Activated CD4-positive, alpha-beta T cell treated with anti-CD3 and anti-CD28 coated beads for 24 hours (primary cell): ENCODE measurements at regions not wholly inside any gene's neighbourhood (a gene's known extent, or its start where the extent isn't known, plus 50 kb on each side); places are given as distances from the start of the nearest gene placed in this dataset.
"Not testable (repeated sequence)": the region's sequence is repeated elsewhere in the genome, so short reads cannot be mapped to it uniquely, and the experiment has no call there.

Experiments used
- DNase-seq, 2 donors: peaks; one replicate each; pipeline ENCODE4 v3.0.0-alpha.2; 2020; ENCODE audit warnings: low read depth in 2 of 2

DNA sequence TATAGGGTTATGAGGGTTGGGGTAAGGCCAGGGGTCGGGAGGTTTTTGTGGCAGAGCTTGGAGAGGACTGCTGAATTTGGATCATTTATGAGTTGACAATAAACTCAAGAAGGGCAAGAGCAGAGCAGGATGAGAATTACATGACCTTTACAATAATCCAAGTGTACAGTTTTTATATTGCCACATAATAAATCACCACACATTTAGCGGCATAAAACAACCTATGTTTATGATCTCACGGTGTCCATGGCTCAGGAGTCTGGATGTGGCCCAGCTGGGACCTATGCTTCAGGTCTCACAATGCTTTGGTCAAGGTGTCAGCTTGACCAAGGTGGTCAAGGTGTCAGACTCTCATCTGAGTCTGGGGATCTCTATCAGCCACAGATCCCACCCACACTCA, 118.3 kb upstream of the WSCD1 start:
- no peak for DNase-seq

DNA sequence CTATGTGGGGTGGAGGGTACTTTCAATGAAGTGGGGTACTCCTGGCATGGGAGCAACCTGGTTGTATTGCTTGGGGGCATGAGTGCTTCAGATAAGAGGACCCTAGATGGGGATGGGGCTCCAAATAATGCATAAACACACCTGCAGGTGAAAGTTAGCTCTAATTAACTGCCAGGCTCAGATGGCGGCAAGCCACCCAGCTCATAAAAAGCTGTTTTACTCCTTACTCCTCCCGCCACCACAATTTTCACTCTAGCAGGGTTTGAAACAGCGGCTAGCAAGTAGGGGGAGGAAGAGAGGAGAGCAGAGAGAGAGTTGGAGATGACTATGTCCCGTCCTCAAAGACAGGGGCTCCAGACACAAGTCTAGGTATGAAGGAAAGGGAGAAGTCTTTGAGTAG, 117.7 kb upstream of the WSCD1 start:
- no peak for DNase-seq

DNA sequence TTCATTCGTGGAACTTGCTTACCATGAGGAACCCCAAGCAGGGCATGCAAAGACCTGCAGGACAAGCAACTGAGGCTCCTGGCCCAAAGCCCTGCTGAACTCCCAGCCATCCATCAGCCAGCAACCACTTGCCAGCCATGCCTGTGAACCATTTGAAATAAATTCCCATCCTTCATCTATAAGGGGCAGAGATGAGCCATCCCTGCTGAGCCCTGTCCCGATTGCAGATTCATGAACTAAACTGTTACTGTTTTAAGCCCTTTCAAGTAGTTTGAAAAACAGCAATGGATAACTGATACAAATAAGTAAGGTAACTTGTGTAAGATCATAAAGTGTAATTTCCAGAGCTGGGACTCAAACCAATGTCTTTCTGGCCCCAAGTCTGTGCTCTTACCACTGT, 114.4 kb upstream of the WSCD1 start:
- DNase-seq, result no peak

DNA sequence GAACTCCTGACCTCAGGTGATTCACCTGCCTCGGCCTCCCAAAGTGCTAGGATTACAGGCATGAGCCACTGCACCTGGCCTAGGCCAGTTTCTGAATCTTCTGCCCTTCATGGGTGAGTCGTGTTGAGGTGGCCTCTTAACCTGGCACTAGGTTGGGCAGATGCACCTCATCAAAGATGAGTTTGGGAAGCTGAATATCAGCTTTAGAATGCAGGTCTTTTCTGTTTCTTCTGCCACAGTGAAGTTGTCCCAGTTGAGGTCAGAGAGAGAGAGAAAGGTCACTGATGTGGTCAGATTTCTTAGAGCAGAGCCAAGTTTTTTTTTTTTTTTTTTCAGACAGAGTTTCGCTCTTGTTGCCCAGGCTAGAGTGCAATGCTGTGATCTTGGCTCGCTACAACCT, 111.3 kb upstream of the WSCD1 start:
- DNase-seq, result no peak

DNA sequence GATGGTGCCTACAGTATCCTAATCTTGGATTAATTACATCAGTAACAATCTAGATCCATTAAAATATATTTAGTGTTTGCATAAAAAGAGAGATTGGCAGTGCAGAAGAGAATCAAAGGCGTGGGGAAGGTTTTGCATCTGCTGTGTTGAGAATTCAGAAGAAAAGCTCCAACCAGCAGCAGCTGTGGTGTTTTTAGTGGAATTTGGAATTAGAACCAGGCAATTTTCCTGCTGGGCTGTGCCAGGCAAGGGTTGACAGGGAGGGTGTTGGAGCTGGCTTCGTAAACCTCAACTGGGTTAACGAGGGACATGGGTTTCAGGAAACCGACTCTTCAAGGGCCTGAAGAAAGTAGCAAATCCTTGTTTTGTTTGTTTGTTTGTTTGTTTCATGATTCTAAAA, 107.8 kb upstream of the WSCD1 start:
- no peak for DNase-seq

DNA sequence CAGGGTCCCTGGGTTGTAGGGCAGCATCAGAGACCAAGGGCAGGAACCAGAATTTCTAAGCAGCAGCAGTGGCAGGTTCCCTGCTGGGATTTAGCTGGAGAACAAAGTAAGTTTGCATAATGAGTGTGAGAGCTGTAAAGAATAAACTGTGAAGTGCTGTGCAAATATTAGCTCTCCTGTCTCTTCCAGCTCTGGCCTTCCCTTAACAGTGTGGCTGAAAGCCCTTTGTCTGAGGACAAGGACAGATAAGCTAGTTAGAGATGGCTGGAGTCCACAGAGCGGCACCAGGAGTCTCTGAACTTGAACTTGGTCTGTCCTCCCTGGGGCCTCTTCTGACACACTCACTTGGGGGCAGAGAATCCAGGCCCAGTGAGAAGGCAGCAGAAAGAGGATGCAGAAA, 98.2 kb upstream of the WSCD1 start:
- DNase-seq, result no peak

DNA sequence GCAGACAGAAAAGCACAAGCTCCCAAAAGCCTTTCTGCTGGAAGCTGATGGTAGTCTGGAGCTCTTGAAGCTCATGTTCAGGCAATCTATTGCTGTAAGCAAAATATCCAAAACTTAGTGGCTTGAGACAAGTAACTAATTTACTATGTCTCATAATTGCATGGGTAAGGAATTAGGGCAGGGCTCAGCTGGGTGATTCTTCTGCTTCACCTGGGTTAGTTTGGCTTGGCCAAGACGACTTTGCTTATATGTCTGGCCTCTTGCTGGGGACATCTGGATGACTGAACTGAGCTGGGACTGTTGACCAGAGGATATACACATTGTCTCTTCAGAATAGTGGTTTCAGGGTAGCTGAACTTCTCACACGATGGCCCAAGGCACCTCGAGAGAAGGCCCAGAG, 96.8 kb upstream of the WSCD1 start:
- DNase-seq, result no peak

DNA sequence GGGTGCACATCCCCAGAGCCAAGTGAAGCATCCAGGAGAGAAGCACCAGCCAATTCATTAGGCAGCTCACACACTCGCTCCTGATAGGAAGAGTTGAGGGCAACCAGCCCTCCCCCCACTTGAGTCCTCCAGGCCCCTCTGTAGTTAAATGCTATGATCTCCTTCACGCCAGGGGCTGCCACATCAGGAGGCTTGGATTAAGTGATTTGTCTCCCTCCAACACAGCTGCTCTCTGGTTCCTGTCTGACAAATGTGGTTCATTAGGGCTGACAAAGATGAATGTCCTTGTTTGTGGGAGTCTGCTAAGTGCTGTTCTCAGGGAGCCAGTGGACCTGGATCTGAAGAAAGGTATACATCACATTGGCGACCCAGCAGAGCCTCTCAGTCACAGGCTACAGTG, 94.5 kb upstream of the WSCD1 start:
- no peak for DNase-seq

DNA sequence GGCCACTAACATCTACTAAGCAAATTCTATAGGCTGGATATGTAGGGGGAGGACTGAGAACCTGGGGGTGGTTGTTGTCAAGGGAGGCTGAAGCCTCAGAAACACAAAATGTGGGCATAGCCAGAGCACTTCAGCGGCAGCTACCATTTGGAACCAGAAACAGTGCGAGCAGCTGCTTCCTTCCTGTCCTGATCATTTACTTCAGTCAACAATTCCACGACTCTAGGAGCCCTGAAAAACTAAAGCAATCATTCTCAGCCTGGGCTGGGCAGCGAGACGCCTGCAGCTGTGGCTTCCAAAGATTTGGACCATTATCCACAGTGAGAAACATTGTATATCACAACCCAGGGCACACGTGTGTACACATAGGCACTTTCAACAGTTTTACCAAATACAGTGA, 93.9 kb upstream of the WSCD1 start:
- no peak for DNase-seq

DNA sequence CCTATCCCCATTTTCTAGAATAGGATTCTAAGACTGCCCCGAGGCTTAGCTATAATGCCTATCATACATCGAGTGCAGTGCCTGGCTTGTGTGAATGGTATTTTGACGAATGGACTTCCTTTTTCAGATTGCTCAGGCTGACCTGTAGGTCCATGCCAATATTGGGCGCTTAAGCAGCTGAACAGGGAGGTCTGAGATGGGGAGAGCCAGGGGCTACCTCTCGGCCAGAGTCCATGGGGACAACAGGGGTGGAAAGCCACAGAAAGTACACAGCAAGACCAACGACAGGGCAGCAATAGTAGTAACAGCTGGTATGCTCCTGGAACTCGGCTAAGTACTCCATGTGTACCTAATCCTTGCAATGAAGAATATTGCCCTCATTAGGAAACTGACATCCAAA, 91.7 kb upstream of the WSCD1 start:
- no peak for DNase-seq

DNA sequence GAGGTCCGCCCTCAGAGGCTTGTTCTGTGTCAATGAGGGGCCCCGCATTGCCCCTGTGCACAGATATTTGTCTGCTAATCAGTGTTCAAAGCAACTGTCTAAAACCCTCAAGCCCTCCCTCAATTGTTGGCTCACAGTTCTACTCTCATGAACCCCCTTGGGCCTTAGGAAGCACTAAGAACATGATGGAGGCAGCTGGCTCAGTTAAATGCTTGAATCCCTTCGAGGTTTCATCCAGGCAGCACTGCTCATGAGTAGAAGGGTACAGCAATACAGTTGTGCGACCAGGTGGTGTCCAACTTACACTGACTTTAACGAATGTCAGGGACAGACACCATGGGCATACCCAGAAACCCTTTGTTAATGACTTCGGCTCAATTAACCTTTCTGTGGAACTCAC, 89.2 kb upstream of the WSCD1 start:
- DNase-seq, result no peak

DNA sequence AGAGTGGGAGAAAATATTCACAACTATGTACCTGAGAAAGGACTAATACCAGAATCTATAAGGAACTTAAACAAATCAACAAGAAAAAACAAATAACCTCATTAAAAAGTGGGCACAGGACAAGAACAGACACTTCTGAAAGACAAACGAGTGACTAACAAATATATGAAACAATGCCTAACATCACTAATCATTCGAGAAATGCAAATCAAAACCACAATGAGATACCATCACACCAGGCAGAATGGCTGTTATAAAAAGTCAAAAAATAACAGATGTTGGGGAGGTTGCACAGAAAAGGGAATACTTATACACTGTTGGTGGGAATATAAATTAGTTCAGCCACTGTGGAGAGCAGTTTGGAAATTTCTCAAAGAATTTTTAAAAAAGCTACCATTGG, 83.5 kb upstream of the WSCD1 start:
- DNase-seq, result no peak

DNA sequence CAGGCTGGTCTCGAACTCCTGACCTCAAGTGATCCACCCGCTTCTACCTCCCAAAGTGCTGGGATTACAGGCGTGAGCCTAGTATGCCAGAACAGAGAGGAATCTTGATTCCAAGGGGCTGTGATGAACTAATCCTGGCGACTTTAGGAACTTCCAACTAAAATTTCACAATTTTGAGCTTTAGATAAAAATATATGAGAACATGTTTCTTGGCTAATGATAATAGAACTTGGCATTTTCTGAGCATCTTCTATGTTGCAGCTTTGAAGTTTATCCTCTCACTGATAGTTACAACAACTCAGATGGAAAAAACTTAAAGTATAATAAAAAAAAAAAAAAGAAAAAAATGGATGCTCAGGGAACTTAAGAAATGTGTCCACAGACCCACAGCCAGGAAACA, 69.8 kb upstream of the WSCD1 start:
- no peak for DNase-seq

DNA sequence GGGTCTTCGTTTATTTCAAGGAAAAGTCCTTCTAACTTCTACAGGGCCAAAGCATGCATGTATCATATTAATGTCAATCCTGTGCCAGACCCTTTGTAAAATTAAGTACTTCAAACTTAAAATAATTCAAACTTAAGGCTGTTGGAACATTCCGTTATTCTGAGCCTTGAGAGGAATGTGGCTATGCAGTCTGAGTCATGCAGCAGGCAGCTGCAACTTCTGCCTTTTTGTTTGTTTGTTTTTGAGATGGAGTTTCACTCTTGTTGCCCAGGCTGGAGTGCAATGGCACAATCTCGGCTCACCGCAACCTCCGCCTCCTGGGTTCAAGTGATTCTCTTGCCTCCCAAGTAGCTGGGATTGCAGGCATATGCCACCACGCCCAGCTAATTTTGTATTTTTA, 67.0 kb upstream of the WSCD1 start:
- DNase-seq, result not testable (repeated sequence)

DNA sequence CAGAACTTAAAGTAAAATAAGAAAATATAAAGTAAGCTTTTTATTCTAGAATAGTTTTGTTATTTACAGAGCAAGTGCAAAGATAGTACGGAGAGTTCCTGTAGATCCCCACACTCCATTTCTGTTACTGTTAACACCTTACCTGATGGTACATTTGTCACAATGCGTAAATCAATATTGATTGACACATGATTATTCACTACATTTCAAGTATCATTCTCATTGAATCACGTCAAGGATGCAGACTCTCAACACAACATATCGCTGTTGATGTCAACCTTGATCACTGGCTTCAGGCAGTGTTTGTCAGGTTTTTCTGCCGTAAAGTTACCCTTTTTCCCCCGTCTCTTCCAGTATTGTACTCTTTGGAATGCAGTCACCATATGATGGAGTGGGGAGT, 64.2 kb upstream of the WSCD1 start:
- DNase-seq, result no peak

DNA sequence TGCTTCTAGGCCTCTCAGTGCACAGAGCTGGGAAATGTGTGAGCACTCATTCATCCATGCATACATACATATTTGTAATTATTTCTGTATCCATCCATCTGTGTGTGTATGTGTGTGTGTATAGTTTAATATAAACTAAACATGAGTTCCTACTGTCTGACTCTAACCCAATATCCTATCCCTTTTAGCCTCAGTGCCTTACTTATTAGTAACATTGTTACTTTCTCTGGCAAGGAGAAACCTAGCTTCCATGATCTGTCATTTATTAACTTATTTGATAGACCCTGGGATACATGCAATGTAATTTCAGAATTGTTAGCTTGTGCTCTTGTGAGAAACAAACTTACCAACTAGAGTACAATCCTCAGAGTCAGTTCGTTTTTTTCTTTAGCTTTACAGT, 59.0 kb upstream of the WSCD1 start:
- DNase-seq, result no peak

DNA sequence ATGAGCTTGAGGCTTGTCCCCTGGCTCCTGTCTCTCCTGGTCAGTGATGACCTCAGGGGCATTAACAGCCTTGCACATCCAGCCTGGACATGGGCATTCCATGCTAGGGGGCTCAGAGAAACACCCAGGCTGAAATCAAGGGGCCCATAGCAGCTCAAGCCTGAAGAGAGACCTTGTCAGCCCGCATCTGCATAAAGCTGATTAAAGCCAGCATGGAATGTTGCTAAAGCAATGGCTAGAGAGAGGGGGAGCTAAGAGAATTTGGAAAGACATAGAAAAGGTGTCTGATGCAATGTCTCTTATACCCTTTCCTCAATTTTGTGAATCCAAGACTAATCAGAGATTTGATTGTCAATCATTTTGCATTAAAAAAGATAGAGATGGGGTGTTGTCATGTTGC, 51.4 kb upstream of the WSCD1 start:
- DNase-seq, result no peak

DNA sequence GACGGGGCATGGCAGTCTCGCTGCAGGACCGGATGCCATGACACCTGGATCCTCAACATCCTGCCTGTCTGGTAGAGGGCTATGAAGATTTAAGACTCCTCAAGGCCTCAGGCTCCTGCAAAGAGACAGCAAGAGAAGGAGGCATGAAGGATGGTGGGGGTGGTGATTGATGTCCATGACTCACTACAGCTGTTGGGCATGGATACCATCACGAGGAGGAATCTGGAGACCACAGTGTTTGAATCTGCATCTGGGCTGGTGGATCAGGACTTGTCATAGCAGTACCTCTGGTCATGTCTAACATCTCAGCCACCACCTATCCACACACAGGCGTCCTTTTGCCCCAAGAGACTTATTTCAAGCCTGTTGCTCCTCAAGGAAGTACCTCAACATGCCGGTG, 50.2 kb upstream of the WSCD1 start:
- no peak for DNase-seq

DNA sequence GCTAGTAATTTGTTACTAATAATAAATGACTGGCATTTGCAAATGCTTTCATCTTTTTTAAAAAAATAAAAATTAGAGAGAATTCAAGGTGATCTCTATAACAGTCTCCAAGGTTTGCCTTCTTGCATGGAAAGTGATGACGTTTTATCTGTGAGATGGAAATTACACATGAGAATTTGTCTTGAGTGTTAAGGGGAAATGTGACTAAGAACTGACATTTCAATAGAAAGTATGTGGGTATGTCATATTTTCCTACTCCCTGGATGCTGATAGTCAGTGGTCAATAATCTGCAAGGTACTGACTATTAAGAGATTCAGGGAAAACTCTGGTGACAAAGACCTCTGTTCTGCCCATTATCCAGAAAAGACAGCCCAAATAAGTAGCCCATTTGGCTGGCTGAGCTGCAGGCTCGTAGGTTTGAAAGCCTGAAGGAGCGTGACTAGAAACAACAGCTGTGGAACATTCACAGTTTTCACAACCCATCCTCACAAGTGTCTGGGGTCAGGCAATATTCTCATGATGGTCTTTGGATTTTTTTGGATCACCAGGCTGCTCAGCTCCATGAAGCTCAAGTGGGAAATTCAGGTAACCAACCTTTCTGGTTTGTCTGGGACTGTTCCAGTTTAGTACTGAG, 49.7 kb upstream of the WSCD1 start:
- DNase-seq, result no peak
